HG02885 (cell line): ENCODE measurements at regions not wholly inside any gene's neighbourhood (a gene's known extent, or its start where the extent isn't known, plus 50 kb on each side); places are given as distances from the start of the nearest gene placed in this dataset.

Experiments
- ATAC-seq: cut with Tn5 transposase; IDR thresholded peaks from one replicate; pipeline ENCODE4 v1.9.1; 2021; ENCODE audit warnings: mild to moderate bottlenecking; ENCODE audit not compliant: unreplicated experiment, poor library complexity

DNA sequence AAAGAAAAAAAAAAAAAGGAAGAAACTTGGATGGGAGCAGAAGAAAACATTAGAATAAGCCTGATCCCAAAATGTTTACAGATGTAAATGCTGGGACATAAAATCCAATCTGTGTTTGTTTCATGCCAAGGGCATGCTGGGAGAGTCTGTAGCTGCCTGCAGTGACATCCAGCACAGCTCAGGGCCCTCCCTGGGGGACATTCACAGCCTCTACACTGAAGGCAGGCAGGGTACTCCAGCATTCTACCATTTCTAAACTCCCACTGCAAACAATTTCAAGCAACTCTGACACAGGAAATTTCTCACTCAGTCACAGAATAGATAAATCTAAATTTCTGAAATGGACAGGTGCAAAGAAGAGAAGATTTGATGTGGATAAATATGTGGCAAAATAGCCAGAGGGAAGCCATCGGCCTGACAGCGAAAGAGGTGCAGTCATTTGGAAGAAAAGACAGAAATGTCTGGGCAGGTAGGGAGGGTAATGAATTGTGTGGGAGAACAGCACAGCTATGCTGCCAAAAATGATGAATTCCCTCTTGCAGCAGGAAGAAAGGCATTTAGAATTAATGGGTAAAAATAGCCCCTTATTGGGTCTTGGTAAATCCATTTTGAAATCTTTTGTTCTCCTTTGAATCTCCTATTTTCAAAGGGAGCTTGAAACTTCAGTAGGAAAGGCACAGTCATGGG, 199.4 kb downstream of the MED10 start:
- no peak for ATAC-seq

DNA sequence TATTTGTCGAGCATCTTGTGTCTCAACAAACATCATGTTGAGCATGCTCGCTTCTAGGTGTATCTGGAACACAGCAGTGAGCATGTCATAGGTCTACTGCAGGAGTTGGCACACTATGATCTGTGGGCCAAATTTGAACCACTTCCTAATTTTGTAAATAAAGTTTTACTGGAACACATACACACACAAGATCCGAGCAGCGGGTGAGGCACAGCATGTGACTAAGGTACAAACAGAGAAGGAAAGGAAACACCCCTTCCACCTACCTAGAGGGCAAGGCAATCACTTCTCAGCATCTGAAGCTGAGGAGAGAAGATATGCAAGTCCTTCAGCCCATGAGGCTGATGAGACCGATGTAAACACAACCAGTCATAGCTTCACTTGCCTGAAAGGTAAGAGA, 200.4 kb downstream of the MED10 start:
- ATAC-seq = no peak

DNA sequence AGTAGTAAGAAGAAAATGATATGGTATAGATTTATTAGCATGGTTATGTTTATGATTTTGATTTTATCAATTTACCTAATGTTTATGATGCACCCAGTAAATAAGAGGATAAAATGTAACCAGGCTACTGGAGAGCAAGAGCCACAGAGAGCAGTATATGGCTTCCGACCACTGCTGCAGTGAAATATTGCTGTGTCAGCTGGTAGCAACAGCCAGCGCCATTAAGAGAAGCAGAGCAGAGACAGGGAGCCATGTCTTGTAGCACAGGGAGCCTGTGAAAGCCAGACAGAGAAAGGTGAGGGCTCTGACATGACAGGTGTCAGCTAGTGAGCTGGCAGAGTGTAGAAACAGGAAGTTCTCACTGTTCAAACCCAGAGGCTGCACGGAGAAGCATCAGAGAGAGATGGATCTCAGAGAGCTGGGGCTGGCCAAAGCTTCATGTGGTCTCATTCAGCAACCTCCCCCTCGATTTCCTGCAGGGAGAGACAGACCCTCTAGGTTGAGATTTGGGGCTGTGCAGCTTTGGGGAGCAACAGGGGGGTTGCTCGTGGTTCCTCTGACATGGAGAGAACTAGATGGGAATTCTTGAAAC, 202.1 kb downstream of the MED10 start:
- no peak for ATAC-seq

DNA sequence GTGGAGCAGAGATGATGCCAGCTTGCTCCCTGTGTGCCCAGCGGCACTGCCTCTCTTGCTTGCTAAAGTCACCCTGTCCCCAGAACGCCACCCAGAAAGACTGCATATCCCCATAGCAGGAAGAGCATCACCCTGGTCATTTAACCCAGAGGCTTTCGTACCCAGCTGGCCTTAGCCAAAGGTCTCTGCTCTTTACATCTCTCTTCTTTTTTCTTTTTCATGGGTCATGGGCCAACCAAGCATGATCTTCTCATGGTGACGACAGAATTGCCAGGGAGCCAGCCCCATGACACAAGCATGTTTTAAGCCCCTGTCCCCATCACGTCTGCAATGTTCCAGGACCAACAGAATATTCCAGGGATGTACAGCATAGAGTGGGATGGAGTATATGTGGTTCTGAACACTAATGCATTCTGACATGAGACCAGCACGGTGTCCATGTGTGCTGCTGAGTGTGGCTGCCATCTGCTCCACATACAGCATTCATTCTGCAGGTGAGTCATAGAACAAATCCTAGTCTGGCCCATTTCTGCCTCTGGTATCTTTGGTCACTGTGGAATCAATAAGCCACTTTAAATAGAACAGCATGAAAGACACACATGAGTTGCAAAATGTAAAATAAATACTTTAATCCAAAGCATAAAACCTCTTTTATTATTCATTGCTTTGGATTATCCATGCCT, 203.0 kb downstream of the MED10 start:
- no peak for ATAC-seq

GRCh38 chr5:6169660-6170059, 208.7 kb downstream of the MED10 start:
- no peak for ATAC-seq

DNA sequence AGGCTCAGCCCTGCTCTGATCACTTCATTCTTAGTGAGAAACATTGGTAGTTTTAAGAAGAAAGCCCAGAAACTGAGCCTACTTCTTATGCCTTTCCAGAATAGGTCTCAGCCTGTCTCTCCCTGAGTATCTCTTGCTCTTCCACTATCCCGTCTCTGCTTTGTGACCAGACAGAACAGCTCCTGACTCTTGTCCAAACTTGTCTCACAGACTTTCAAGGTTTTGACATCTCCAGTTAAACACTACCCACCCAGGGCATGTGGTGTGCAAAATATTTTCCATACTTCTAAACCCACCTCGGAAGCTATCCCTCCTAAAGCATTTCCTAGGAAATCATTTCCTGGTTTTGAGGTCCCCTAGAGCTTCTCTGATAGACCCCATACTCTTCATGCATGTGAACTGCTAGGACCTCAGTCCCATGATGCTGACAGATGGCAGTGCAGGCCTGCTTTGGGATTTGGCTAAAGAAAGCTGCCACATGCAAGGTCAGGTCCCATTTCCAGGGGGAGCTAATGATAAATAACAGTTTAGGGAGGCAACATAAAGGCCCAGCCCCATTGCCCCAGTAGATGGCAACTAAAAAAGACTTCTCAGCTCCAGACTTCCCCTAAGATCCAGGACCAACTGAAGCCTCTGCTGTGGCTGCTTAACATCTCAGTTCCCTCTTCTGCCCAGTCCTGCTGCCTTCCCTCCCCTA, 211.5 kb downstream of the MED10 start:
- ATAC-seq = no peak

DNA sequence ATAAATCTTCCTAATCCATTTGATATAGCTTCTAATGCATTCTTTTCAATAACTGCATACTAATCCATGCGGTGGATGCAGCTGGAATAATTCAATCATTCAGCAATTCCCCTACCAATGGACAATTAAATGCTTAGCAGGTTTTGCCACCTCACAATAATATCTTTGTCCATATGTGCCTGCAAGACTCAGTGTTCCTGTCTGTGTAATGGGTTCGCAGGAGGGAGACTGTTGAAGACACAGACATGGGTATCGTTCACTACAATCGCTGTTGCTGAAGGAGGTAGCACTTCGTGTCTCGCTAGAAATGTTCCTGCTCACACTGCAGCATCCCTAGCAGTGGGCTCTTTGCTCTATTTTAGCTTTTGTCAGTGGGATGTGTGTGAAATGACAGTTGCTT, 214.4 kb downstream of the MED10 start:
- no peak for ATAC-seq

GRCh38 chr5:6162175-6162574, 216.2 kb downstream of the MED10 start:
- no peak for ATAC-seq

DNA sequence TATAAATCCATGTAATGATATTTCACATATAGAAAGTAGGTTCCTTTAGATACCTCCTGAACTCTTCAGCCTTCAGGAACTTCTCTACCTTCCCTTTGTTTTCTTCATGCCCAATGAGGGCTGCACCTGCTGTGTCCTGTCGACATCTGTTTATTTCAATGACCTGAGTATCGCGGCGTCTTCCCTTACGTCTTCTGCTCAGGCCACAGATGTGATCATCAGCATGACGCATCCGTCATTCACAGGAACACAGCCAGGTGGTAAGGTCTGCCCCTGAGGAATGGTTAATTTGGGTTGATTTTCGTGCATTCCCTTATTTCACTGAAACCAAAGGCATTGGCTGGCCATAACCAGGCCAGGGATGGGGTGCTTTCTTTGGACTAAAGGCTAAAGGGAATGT, 217.1 kb downstream of the MED10 start:
- no peak for ATAC-seq

GRCh38 chr5:6159832-6160430, 218.4 kb downstream of the MED10 start:
- no peak for ATAC-seq

DNA sequence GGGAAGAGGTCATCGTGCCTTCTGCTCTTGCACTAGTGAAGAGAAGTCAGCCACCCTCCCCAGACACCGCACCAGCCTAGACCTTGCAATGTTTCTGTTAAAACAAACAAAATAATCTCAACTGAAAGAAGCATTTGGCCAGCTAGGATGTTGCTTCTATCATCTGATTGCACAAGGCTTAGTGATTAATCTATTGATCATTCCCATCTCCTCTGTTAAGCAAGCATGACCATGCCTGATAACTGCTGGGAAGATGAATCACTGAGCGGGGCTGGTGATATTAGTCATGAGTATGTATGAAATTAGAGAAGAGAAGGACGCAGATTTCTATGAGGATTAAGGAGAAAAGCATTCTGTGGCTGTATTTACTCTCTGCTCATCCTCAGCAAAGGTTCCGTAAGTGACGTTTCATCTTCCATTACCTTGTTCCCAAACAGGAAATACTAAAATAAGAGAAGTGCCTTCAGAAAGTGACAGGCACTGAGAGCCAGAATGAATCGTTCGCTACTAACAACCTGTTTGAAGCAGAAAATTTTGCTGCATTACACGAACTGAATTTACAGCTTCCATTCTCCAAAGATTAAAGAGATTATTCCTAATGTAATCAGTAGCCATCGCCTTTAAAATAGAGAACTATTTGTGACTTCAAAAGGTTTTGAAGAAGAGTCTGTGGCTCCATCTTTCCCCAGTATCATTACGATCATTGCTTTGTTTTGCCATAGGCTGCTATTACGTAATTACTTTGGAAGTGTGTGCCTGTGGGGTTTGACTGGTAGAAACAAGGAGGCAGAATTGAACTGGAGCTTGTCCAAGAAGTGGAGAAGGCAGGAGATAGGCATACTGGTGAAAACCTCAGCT, 219.1 kb downstream of the MED10 start:
- ATAC-seq = no peak

DNA sequence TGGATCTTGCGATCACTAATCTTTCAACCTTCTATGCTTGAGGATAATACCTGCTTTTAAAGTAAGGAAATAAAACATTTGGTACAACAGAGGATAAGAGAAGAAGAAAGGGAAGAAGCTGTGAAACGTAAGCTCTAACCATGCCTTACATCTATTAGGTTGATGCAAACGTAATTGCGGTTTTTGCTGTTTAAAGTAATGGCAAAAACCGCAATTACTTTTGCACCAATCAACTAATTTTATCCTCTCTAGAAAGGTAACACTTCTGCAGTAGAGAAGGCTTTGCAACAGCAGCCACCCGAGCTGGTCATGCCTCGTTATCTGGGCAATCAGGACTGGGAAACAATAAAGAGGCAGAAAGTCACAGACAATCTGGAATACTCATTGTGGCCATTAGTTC, 224.1 kb downstream of the MED10 start:
- ATAC-seq = no peak

DNA sequence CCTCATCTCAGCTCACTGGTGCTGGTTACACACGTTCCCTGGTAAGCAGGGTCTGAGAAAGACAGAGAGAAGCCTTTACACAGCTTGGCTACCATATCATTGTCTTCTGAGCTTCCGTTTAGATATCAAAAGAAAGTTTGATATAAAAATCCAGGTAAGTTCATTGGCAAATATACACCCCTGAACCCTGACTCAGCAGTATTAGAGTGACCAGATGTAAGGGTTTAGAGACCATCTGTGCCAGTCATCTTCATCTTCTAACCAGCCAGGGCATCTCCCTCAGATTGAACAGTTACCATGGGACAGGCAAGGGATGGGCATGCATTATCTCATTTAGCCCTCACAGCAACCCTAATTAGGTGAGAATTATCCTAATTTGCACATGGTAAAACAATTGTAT, 232.1 kb downstream of the MED10 start:
- no peak for ATAC-seq

- no peak for ATAC-seq
Measured at GRCh38 chr5:6145616-6146237, 232.6 kb downstream of the MED10 start.

GRCh38 chr5:6143523-6143922, 234.8 kb downstream of the MED10 start:
- no peak for ATAC-seq

DNA sequence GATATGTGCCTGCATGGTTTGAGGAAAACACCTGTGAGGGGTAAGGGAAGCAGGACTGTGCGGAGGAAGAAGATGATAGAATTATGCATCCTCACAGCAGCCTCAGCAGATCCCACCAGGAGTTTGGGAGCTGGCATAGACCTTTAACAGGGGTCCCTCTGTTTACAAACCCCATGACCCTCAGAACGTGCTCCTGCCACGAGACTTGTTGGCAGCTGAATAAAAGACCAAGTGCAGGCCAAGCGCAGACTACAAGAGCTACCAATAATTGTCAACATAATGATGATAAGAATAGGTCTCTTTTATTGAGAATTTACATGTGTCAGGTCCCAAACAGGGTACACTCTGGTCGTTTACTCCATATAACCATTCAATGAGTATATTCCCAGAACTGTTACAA, 236.0 kb downstream of the MED10 start:
- no peak for ATAC-seq

DNA sequence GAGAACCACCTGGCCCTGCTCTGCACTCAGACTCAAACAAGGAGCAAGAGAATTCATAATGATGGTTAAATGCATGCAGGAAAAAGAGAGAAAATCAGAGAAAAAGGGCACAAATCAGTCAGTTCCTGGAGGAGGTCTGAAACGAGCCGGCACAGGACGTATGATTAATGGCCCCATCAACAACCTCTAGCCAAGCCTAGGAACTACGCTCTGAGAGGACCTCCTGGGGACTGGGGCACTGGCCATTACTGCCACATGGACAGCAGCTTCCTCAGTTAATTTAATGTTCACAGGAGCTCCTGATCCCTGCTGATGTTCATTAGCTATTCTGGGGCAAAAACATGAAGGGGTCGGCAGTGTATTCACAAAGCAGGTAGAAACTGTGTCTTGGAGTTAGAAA, 238.1 kb downstream of the MED10 start:
- ATAC-seq = no peak

DNA sequence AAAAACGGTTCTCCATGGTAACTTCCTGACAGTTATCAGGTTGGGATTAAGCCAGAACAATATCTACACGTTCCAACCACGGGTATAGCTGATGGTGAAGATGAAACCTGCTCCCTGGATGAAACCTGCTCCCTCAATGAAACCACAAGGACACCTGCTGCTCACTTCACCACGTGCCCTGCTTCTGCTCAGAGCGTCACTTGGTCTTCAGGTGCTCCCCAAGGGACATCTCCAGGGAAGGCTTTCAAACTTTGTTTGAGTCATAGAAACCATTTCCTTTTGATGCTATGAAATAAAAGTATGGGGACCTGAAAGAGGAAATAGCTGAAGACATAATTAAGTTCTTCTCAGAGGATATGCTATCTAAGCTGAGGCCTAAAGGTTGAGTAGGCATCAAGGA, 242.4 kb downstream of the MED10 start:
- peak; percentile 56 for ATAC-seq

GRCh38 chr5:6134281-6134680, 244.1 kb downstream of the MED10 start:
- no peak for ATAC-seq

GRCh38 chr5:6125781-6126180, 252.6 kb downstream of the MED10 start:
- no peak for ATAC-seq
